ENCODE measurements at regions not wholly inside any gene's neighbourhood (a gene's known extent, or its start where the extent isn't known, plus 50 kb on each side); places are given as distances from the start of the nearest gene placed in this dataset.
"Not testable (repeated sequence)": the region's sequence is repeated elsewhere in the genome, so short reads cannot be mapped to it uniquely, and the experiment has no call there.

DNA sequence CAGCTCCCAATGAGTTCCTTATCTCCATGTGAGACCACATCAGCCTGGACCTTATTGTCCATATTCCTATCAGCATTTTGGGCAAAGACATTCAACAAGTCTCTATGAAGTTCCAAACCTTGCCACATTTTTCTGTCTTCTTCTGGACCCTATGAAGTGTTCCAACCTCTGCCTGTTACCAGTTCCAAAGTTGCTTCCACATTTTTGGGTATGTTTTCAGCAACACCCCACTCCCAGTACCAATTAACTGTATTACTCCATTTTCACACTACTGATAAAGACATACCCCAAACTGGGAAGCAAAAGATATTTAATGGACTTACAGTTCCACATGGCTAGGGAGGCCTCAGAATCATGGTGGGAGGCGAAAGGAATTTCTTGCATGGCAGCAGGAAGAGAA, 548.5 kb downstream of the CHSY3 start:
- H3K4me1 ChIP-seq (ENCODE audit: control insufficient read depth, insufficient read depth, low read length): no peaks in the 10 kb centered on the region
- DNase-seq (ENCODE audit: low read depth, low spot score): no peak
- no CpG with 5 or more reads among the region's 1 CpG for WGBS (ENCODE audit: insufficient coverage, insufficient read length)
- no peaks in the 10 kb centered on the region for H3K36me3 ChIP-seq (ENCODE audit: control insufficient read depth, insufficient read depth, low read length)
- H3K27me3 ChIP-seq (ENCODE audit: control insufficient read depth, insufficient read depth, low read length): no peaks in the 10 kb centered on the region
- H3K27ac ChIP-seq (ENCODE audit: low read length): no peak overlapping the region
- no peaks in the 10 kb centered on the region for H3K9me3 ChIP-seq (ENCODE audit: control insufficient read depth, insufficient read depth, low read length)
- H3K4me3 ChIP-seq (ENCODE audit: low read length): no peak overlapping the region

DNA sequence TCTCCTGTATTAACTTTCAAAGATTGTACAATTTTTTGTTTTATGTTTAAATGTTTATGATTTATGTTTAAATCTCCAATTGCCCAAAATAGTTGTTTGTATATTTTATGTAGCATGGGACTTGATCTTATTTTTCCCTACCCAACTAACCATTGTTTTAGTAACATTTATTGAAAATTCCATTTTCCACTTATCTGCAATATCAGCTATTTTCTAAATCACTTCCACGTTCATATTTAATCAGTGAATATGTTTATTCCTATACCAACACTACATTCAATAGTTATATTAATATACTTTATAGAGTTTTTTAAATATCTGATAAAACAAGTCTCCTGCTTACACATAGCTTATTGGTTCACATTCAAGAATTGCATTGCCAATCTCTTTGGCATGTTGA, 532.2 kb downstream of the CHSY3 start:
- no peak overlapping the region for H3K27ac ChIP-seq (ENCODE audit: low read length)
- 100% methylated on average over 1 of the region's 1 CpG for WGBS (ENCODE audit: insufficient coverage, insufficient read length)

DNA sequence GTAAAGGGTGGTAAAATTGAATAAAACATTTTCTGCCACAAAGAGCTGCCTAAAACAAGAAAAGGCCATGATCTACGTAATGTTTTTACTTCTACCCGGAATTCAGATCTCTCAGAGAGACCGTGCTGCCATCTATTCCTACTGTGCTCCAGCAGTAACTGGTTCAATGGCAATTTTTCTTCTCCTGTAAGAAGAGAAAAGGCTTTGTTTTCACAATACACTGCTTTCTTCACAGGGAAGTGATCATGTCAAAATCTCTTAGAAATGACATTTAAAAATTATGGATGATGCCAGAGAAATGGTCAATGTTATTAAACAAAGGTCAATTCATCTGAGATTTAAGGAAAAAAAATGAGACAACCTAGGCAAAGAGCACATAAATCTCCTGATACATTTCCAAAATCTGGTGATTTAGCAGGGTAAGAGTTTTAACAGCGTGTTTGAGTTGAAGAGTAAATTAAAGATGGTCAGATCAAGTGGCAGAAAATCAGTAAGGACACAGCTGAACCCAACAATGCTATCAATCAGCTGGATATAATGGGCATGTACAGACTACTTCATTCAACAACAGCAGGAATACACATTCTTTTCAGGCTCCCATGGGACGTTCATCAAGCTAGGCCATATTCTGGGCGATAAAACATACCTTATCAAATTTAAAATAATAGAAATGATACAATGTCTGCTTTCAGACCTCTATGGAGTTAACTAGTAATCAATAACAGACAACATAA, 523.1 kb downstream of the CHSY3 start:
- Histone ChIP-seq H3K4me1 (ENCODE audit: control insufficient read depth, insufficient read depth, low read length) (peaks cover 1% of the 10 kb centered on the region; the same call in 1 of the 2 replicates), H3K9me3 (ENCODE audit: control insufficient read depth, insufficient read depth, low read length) (no peaks in the 10 kb centered on the region), H3K27me3 (ENCODE audit: control insufficient read depth, insufficient read depth, low read length) (no peaks in the 10 kb centered on the region), H3K27ac (ENCODE audit: low read length) (no peak overlapping the region), H3K4me3 (ENCODE audit: low read length) (no peak overlapping the region), H3K36me3 (ENCODE audit: control insufficient read depth, insufficient read depth, low read length) (no peaks in the 10 kb centered on the region)
- no CpG with 5 or more reads among the region's 6 CpGs for WGBS (ENCODE audit: insufficient coverage, insufficient read length)
- no peak for DNase-seq (ENCODE audit: low read depth, low spot score)

More for the DNA sequence above, 532.2 kb downstream of the CHSY3 start:
- H3K4me3 ChIP-seq (ENCODE audit: low read length): no peak overlapping the region
- no peak for DNase-seq (ENCODE audit: low read depth, low spot score)
- no peaks in the 10 kb centered on the region for H3K9me3 ChIP-seq (ENCODE audit: control insufficient read depth, insufficient read depth, low read length)
- no peaks in the 10 kb centered on the region for H3K36me3 ChIP-seq (ENCODE audit: control insufficient read depth, insufficient read depth, low read length)
- no peaks in the 10 kb centered on the region for H3K27me3 ChIP-seq (ENCODE audit: control insufficient read depth, insufficient read depth, low read length)
- H3K4me1 ChIP-seq (ENCODE audit: control insufficient read depth, insufficient read depth, low read length): no peaks in the 10 kb centered on the region

DNA sequence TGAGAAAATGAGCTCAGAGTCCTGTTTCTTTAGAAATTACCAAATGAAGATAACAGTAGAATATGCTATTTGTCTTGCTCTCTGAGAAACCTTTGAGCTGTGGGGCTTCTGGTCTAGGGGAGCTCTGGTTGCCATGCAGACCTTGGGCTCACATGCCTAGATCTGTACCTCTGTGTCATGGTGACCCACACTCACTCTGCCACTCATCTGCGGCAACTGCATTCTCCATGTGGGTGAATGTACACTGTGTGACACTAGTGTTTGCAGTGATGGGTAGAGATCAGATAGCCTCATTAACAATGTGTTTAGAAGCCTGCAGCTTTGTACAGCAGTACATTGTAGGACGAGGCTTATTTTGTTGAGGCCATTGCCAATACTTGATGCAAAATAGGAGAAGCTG, 521.2 kb downstream of the CHSY3 start:
- Histone ChIP-seq H3K27me3 (ENCODE audit: control insufficient read depth, insufficient read depth, low read length) (no peaks in the 10 kb centered on the region), H3K4me3 (ENCODE audit: low read length) (no peak overlapping the region), H3K27ac (ENCODE audit: low read length) (no peak overlapping the region), H3K4me1 (ENCODE audit: control insufficient read depth, insufficient read depth, low read length) (peaks cover 1% of the 10 kb centered on the region; the same call in 1 of the 2 replicates), H3K36me3 (ENCODE audit: control insufficient read depth, insufficient read depth, low read length) (no peaks in the 10 kb centered on the region), H3K9me3 (ENCODE audit: control insufficient read depth, insufficient read depth, low read length) (no peaks in the 10 kb centered on the region)
- WGBS (ENCODE audit: insufficient coverage, insufficient read length): no CpG with 5 or more reads among the region's 2 CpGs
- DNase-seq (ENCODE audit: low read depth, low spot score): no peak

DNA sequence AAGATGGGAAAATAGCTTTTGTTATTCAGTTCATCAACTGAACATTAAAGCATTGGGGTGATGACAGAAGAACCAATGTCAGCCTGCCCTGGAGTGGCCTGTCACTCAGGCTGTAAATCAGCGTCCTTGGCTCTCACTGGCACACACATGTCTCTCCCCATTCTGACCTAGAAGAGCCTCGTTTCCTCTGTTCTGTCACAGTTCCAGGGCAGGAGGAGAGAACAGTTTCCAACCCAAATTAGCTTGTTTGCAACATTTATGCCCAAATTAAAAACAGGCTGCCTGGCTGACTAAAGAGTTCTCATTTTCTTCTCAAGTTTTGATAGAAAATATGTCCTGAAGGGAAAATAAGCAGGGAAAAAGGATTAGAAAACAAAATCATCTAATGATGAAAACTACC, 520.1 kb downstream of the CHSY3 start:
- Histone ChIP-seq H3K27me3 (ENCODE audit: control insufficient read depth, insufficient read depth, low read length) (no peaks in the 10 kb centered on the region), H3K9me3 (ENCODE audit: control insufficient read depth, insufficient read depth, low read length) (no peaks in the 10 kb centered on the region), H3K4me3 (ENCODE audit: low read length) (no peak overlapping the region), H3K4me1 (ENCODE audit: control insufficient read depth, insufficient read depth, low read length) (peaks cover 1% of the 10 kb centered on the region; the same call in 1 of the 2 replicates), H3K27ac (ENCODE audit: low read length) (no peak overlapping the region), H3K36me3 (ENCODE audit: control insufficient read depth, insufficient read depth, low read length) (no peaks in the 10 kb centered on the region)
- DNase-seq (ENCODE audit: low read depth, low spot score): no peak
- no CpG with 5 or more reads among the region's 2 CpGs for WGBS (ENCODE audit: insufficient coverage, insufficient read length)

DNA sequence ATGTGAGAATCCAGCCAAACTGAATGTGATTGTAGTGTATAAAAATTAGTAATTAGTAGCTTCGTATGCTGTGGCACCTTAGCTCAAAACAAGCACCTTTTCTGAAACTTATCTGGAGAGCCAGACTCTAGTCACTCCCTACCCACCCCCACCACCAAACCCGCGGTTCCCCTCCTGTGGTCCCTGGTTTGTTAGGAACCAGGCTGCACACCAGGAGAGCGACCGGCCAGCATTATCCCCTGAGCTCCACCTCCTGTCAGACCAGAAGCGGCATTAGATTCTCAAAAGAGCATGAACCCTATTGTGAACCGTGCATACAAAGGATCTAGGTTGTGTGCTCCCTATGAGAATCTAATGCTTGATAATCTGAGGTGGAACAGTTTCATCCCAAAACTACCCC, 498.6 kb downstream of the CHSY3 start:
- WGBS (ENCODE audit: insufficient coverage, insufficient read length): no CpG with 5 or more reads among the region's 7 CpGs
- H3K4me3 ChIP-seq (ENCODE audit: low read length): no peak overlapping the region
- H3K4me1 ChIP-seq (ENCODE audit: control insufficient read depth, insufficient read depth, low read length): no peaks in the 10 kb centered on the region

DNA sequence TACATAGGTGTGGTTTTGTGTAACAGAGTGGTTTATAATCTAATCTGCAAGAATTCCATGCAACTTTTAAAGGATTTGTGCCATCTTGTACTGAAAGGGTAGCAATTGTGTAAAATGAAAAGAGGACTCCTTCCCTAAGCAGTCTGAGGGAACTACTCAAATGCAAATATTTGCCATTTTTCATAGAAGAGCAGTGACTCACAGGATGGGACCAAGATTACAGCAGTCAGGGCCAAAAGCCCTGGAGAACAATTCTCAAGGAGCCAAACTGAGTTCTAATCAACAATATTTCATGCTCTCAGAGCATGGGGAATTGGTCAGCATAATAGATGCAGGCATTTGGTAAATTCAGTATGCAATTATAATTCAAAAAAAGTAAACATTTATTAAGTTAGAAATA, 495.8 kb downstream of the CHSY3 start:
- H3K27ac ChIP-seq (ENCODE audit: low read length): no peak overlapping the region
- DNase-seq (ENCODE audit: low read depth, low spot score): no peak

More for the DNA sequence above, 498.6 kb downstream of the CHSY3 start:
- Histone ChIP-seq H3K27me3 (ENCODE audit: control insufficient read depth, insufficient read depth, low read length) (no peaks in the 10 kb centered on the region), H3K9me3 (ENCODE audit: control insufficient read depth, insufficient read depth, low read length) (no peaks in the 10 kb centered on the region), H3K36me3 (ENCODE audit: control insufficient read depth, insufficient read depth, low read length) (no peaks in the 10 kb centered on the region), H3K27ac (ENCODE audit: low read length) (no peak overlapping the region)
- no peak for DNase-seq (ENCODE audit: low read depth, low spot score)

DNA sequence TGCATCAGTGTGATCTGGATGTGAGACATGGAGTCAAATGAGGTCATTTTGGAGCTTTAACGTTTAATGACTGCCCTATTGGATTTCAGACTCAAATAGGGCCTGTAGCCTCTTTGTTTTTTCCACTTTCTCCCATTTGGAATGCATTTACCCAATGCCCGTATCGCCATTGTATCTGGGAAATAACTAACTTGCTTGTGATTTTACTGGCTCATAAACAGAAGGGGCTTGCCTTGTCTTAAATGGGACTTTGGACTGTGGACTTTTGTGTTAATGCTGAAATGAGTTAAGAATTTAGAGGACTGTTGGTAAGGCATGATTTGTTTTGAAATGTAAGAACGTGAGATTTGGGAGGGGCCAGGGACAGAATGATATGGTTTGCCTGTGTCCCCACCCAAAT, 494.6 kb downstream of the CHSY3 start:
- no peaks in the 10 kb centered on the region for H3K36me3 ChIP-seq (ENCODE audit: control insufficient read depth, insufficient read depth, low read length)
- no peak for DNase-seq (ENCODE audit: low read depth, low spot score)
- H3K4me3 ChIP-seq (ENCODE audit: low read length): no peak overlapping the region
- H3K9me3 ChIP-seq (ENCODE audit: control insufficient read depth, insufficient read depth, low read length): no peaks in the 10 kb centered on the region
- no peak overlapping the region for H3K27ac ChIP-seq (ENCODE audit: low read length)
- no peaks in the 10 kb centered on the region for H3K27me3 ChIP-seq (ENCODE audit: control insufficient read depth, insufficient read depth, low read length)
- no peaks in the 10 kb centered on the region for H3K4me1 ChIP-seq (ENCODE audit: control insufficient read depth, insufficient read depth, low read length)
- no CpG with 5 or more reads among the region's 4 CpGs for WGBS (ENCODE audit: insufficient coverage, insufficient read length)

More for the DNA sequence above, 495.8 kb downstream of the CHSY3 start:
- no peaks in the 10 kb centered on the region for H3K27me3 ChIP-seq (ENCODE audit: control insufficient read depth, insufficient read depth, low read length)
- H3K4me3 ChIP-seq (ENCODE audit: low read length): no peak overlapping the region
- no peaks in the 10 kb centered on the region for H3K4me1 ChIP-seq (ENCODE audit: control insufficient read depth, insufficient read depth, low read length)
- H3K9me3 ChIP-seq (ENCODE audit: control insufficient read depth, insufficient read depth, low read length): no peaks in the 10 kb centered on the region
- H3K36me3 ChIP-seq (ENCODE audit: control insufficient read depth, insufficient read depth, low read length): no peaks in the 10 kb centered on the region

DNA sequence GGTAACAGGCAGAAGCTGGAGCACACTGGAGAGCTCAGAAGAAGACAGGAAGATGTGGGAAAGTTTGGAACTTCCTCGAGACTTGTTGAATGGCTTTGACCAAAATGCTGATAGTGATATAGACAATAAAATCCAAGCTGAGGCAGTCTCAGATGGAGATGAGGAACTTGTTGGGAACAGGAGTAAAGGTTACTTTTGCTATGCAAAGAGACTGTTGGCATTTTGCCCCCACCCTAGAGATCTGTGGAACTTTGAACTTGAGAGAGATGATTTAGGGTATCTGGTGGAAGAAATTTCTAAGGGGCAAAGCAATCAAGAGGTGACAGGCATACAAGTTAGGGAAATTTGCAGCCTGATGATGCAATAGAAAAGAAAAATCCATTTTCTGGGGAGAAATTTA, 493.5 kb downstream of the CHSY3 start:
- not testable (repeated sequence) for H3K4me3 ChIP-seq (ENCODE audit: low read length); H3K27ac ChIP-seq (ENCODE audit: low read length); H3K4me1 ChIP-seq (ENCODE audit: control insufficient read depth, insufficient read depth, low read length); H3K9me3 ChIP-seq (ENCODE audit: control insufficient read depth, insufficient read depth, low read length); DNase-seq (ENCODE audit: low read depth, low spot score); H3K36me3 ChIP-seq (ENCODE audit: control insufficient read depth, insufficient read depth, low read length); H3K27me3 ChIP-seq (ENCODE audit: control insufficient read depth, insufficient read depth, low read length)
- WGBS (ENCODE audit: insufficient coverage, insufficient read length): no CpG with 5 or more reads among the region's 1 CpG

DNA sequence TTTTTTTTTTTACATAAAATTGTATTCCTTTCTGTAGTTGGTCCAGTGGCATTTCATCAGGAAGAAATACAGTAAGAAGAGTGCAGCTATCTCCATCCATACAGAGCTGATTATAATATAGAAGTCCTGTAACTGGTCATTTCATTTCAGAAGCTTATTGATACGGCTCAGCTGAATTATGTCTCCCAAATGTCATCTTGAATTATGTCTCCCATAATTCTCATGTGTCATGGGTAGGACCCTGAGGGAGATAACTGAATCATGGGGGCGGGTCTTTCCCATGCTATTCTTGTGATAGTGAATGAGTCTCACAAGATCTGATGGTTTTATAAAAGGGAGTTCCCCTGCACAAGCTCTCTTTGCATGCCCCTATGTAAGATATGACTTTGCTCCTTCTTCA, 492.9 kb downstream of the CHSY3 start:
- Histone ChIP-seq H3K36me3 (ENCODE audit: control insufficient read depth, insufficient read depth, low read length) (no peaks in the 10 kb centered on the region), H3K4me1 (ENCODE audit: control insufficient read depth, insufficient read depth, low read length) (no peaks in the 10 kb centered on the region), H3K27ac (ENCODE audit: low read length) (no peak overlapping the region), H3K9me3 (ENCODE audit: control insufficient read depth, insufficient read depth, low read length) (no peaks in the 10 kb centered on the region), H3K4me3 (ENCODE audit: low read length) (no peak overlapping the region), H3K27me3 (ENCODE audit: control insufficient read depth, insufficient read depth, low read length) (no peaks in the 10 kb centered on the region)
- WGBS (ENCODE audit: insufficient coverage, insufficient read length): no CpG with 5 or more reads among the region's 2 CpGs
- no peak for DNase-seq (ENCODE audit: low read depth, low spot score)

DNA sequence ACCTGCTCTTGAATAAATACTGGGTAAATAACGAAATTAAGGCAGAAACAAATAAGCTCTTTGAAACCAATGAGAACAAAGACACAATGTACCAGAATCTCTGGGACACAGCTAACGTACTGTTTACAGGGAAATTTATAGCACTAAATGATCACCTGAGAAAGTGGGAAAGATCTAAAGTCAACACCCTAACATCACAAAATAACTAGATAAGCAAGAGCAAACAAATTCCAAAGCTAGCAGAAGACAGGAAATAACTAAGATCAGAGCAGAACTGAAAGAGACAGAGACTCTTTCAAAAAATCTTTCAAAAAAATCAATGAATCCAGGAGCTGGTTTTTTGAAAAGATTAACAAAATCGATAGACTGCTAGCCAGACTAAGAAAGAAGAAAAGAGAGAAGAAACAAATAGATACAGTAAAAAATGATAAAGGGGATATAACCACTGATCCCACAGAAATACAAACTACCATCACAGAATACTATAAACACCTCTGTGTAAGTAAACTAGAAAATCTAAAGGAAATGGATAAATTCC, 487.5 kb downstream of the CHSY3 start:
- not testable (repeated sequence) for DNase-seq (ENCODE audit: low read depth, low spot score); H3K27me3 ChIP-seq (ENCODE audit: control insufficient read depth, insufficient read depth, low read length); H3K36me3 ChIP-seq (ENCODE audit: control insufficient read depth, insufficient read depth, low read length); H3K9me3 ChIP-seq (ENCODE audit: control insufficient read depth, insufficient read depth, low read length); H3K27ac ChIP-seq (ENCODE audit: low read length); H3K4me1 ChIP-seq (ENCODE audit: control insufficient read depth, insufficient read depth, low read length); H3K4me3 ChIP-seq (ENCODE audit: low read length)
- no CpG with 5 or more reads among the region's 3 CpGs for WGBS (ENCODE audit: insufficient coverage, insufficient read length)
